Thymus (tissue), 11 donors: ENCODE measurements at regions not wholly inside any gene's neighbourhood (a gene's known extent, or its start where the extent isn't known, plus 50 kb on each side); places are given as distances from the start of the nearest gene placed in this dataset.

ENCODE experiments used
- DNase-seq, 9 donors: peaks; one replicate each; pipeline ENCODE4 v3.0.0-alpha.2; 2013; ENCODE audit warnings: low spot score in 9 of 9, low read depth in 6 of 9, missing footprints in 1 of 9
- H3K27ac ChIP-seq, 2 donors: one replicate each; pipeline ENCODE4 v1.5.1; 2013; ENCODE audit warnings: control low read depth in 1 of 2, low read depth in 1 of 2, low read length in 1 of 2, mild to moderate bottlenecking in 1 of 2, moderate library complexity in 1 of 2
- H3K27me3 ChIP-seq, 2 donors: one replicate each; pipeline ENCODE4 v1.5.1; 2013; ENCODE audit warnings: low read length in 1 of 2; ENCODE audit not compliant: control insufficient read depth in 2 of 2, insufficient read depth in 1 of 2
- H3K36me3 ChIP-seq, 2 donors: one replicate each; pipeline ENCODE4 v1.5.1; 2013; ENCODE audit warnings: low read length in 1 of 2, mild to moderate bottlenecking in 1 of 2, moderate library complexity in 1 of 2; ENCODE audit not compliant: control insufficient read depth in 2 of 2, insufficient read depth in 2 of 2
- H3K4me1 ChIP-seq, 2 donors: one replicate each; pipeline ENCODE4 v1.5.1; 2013; ENCODE audit warnings: low read length in 2 of 2; ENCODE audit not compliant: control insufficient read depth in 2 of 2, insufficient read depth in 2 of 2
- H3K4me3 ChIP-seq, 2 donors: one replicate each; pipeline ENCODE4 v1.5.1; 2013; ENCODE audit warnings: low read length in 2 of 2, control low read depth in 1 of 2, mild to moderate bottlenecking in 1 of 2
- H3K9me3 ChIP-seq, 2 donors: one replicate each; pipeline ENCODE4 v1.5.1; 2013; ENCODE audit warnings: low read length in 1 of 2, mild to moderate bottlenecking in 1 of 2; ENCODE audit not compliant: control insufficient read depth in 2 of 2, insufficient read depth in 1 of 2
- WGBS: extraction: QIAGEN DNeasy Blood & Tissue Kit; methylation state at CpG from one replicate; pipeline ENCODE4 v1.1.7; 2013; 5-methylcytosine and 5-hydroxymethylcytosine counted together
- donor health status: healthy.

- Histone ChIP-seq H3K9me3 (no peaks in the 10 kb centered on the region), H3K4me3 (no peak overlapping the region), H3K36me3 (no peaks in the 10 kb centered on the region), H3K27ac (no peak overlapping the region), H3K4me1 (no peaks in the 10 kb centered on the region), H3K27me3 (no peaks in the 10 kb centered on the region)
- no peak for DNase-seq
- 88% methylated on average over 6 of the region's 6 CpGs for WGBS
Observed at GRCh38 chr9:14439555-14439954, 125.6 kb upstream of the NFIB start.

- Histone ChIP-seq H3K4me3 (no peak overlapping the region), H3K27ac (no peak overlapping the region), H3K27me3 (no peaks in the 10 kb centered on the region), H3K4me1 (no peaks in the 10 kb centered on the region), H3K9me3 (no peaks in the 10 kb centered on the region), H3K36me3 (no peaks in the 10 kb centered on the region)
- WGBS, result 84% methylated on average over 17 of the region's 17 CpGs
- no peak for DNase-seq
Observed at GRCh38 chr9:14438232-14439021, 124.5 kb upstream of the NFIB start.

GRCh38 chr9:14437354-14438231 lies 123.7 kb upstream of the NFIB start:
- Histone ChIP-seq H3K36me3 (no peaks in the 10 kb centered on the region), H3K27me3 (no peaks in the 10 kb centered on the region), H3K4me1 (no peaks in the 10 kb centered on the region), H3K9me3 (no peaks in the 10 kb centered on the region), H3K4me3 (no peak overlapping the region), H3K27ac (no peak overlapping the region)
- 55% methylated on average over 15 of the region's 15 CpGs for WGBS
- DNase-seq, result peak in 2 of 9 donors; percentile 4 to 5

GRCh38 chr9:14435871-14436270 lies 121.9 kb upstream of the NFIB start:
- no peak overlapping the region for H3K4me3 ChIP-seq
- WGBS, result 97% methylated on average over 2 of the region's 2 CpGs
- no peaks in the 10 kb centered on the region for H3K27me3 ChIP-seq
- no peaks in the 10 kb centered on the region for H3K9me3 ChIP-seq
- no peaks in the 10 kb centered on the region for H3K4me1 ChIP-seq
- no peak overlapping the region for H3K27ac ChIP-seq
- DNase-seq, result no peak
- no peaks in the 10 kb centered on the region for H3K36me3 ChIP-seq

GRCh38 chr9:14434971-14435718 lies 121.2 kb upstream of the NFIB start:
- no peak overlapping the region for H3K27ac ChIP-seq

GRCh38 chr9:14434158-14434504 lies 120.2 kb upstream of the NFIB start:
- Histone ChIP-seq H3K36me3 (no peaks in the 10 kb centered on the region), H3K27ac (no peak overlapping the region), H3K4me3 (no peak overlapping the region), H3K4me1 (no peaks in the 10 kb centered on the region), H3K9me3 (no peaks in the 10 kb centered on the region), H3K27me3 (no peaks in the 10 kb centered on the region)
- no peak for DNase-seq

More at GRCh38 chr9:14434971-14435718, 121.2 kb upstream of the NFIB start:
- Histone ChIP-seq H3K9me3 (no peaks in the 10 kb centered on the region), H3K4me1 (no peaks in the 10 kb centered on the region), H3K36me3 (no peaks in the 10 kb centered on the region), H3K4me3 (no peak overlapping the region), H3K27me3 (no peaks in the 10 kb centered on the region)
- WGBS, result 92% methylated on average over 2 of the region's 2 CpGs
- no peak for DNase-seq

- H3K27ac ChIP-seq, result no peak overlapping the region
- WGBS, result 26% methylated on average over 13 of the region's 13 CpGs
- no peak for DNase-seq
- no peaks in the 10 kb centered on the region for H3K9me3 ChIP-seq
- H3K4me1 ChIP-seq, result no peaks in the 10 kb centered on the region
- H3K27me3 ChIP-seq, result no peaks in the 10 kb centered on the region
- no peak overlapping the region for H3K4me3 ChIP-seq
- H3K36me3 ChIP-seq, result no peaks in the 10 kb centered on the region
Observed at GRCh38 chr9:14433351-14434157, 119.6 kb upstream of the NFIB start.

- no peaks in the 10 kb centered on the region for H3K27me3 ChIP-seq
- no peaks in the 10 kb centered on the region for H3K4me1 ChIP-seq
- no peak for DNase-seq
- no peak overlapping the region for H3K27ac ChIP-seq
- WGBS, result 81% methylated on average over 1 of the region's 1 CpG
- no peaks in the 10 kb centered on the region for H3K9me3 ChIP-seq
- H3K4me3 ChIP-seq, result no peak overlapping the region
- no peaks in the 10 kb centered on the region for H3K36me3 ChIP-seq
Observed at GRCh38 chr9:14432666-14433350, 118.9 kb upstream of the NFIB start.
